CD14-positive monocyte (primary cell): ENCODE measurements at regions not wholly inside any gene's neighbourhood (a gene's known extent, or its start where the extent isn't known, plus 50 kb on each side); places are given as distances from the start of the nearest gene placed in this dataset.

Source experiments
- DNase-seq, 3 donors: peaks; one replicate each; pipeline ENCODE4 v3.0.0-alpha.2; 2011 to 2022
- H2AFZ ChIP-seq: 2 replicates; pipeline ENCODE4 v1.6.0; 2012; ENCODE audit warnings: mild to moderate bottlenecking, low read depth, low read length, inconsistent platforms; ENCODE audit not compliant: insufficient read depth, poor library complexity, severe bottlenecking
- H3K27ac ChIP-seq, 2 donors: 1 replicate in 1 of 2; 2 replicates in 1 of 2; pipeline ENCODE4 v1.5.1; 2012 to 2013; ENCODE audit warnings: low read length in 2 of 2, control low read depth in 1 of 2, inconsistent platforms in 1 of 2, low read depth in 1 of 2, mild to moderate bottlenecking in 1 of 2
- H3K27me3 ChIP-seq, 2 donors: one replicate each; pipeline versions ENCODE4 v1.6.0 to v1.6.1; 2011 to 2013; ENCODE audit warnings: low read length in 2 of 2; ENCODE audit not compliant: control insufficient read depth in 2 of 2, insufficient read depth in 2 of 2
- H3K36me3 ChIP-seq, 2 donors: replicated peaks in 1 of 2; 1 replicate in 1 of 2; 2 replicates in 1 of 2; pipeline versions ENCODE4 v1.5.1 to v1.6.1; 2012 to 2013; ENCODE audit warnings: low read length in 2 of 2, control low read depth in 1 of 2, inconsistent platforms in 1 of 2, mild to moderate bottlenecking in 1 of 2; ENCODE audit not compliant: insufficient read depth in 2 of 2, control insufficient read depth in 1 of 2
- H3K4me1 ChIP-seq, 2 donors: 1 replicate in 1 of 2; 2 replicates in 1 of 2; pipeline versions ENCODE4 v1.5.1 to v1.6.1; 2012 to 2013; ENCODE audit warnings: low read length in 2 of 2, control low read depth in 1 of 2, inconsistent platforms in 1 of 2, mild to moderate bottlenecking in 1 of 2, moderate library complexity in 1 of 2; ENCODE audit not compliant: insufficient read depth in 2 of 2, control insufficient read depth in 1 of 2
- H3K4me2 ChIP-seq: replicated peaks from 2 replicates; pipeline ENCODE3; 2012; ENCODE audit warnings: low read length, moderate library complexity, mild to moderate bottlenecking; ENCODE audit not compliant: poor library complexity, severe bottlenecking; ENCODE audit errors: extremely low read depth
- H3K4me3 ChIP-seq, 3 experiments: fragments of 200-600 bp in 1 of 3; sonication (generic) in 1 of 3; replicated peaks in 1 of 3; 1 replicate in 2 of 3; 2 replicates in 1 of 3; pipeline ENCODE4 v1.5.1; 2011 to 2013; ENCODE audit warnings: low read length in 3 of 3, mild to moderate bottlenecking in 3 of 3, control low read depth in 2 of 3, low read depth in 2 of 3, inconsistent platforms in 1 of 3, moderate library complexity in 1 of 3
- H3K79me2 ChIP-seq: 2 replicates; pipeline ENCODE4 v1.6.0; 2012; ENCODE audit warnings: mild to moderate bottlenecking, control low read depth, inconsistent platforms, low read length, moderate library complexity; ENCODE audit not compliant: insufficient read depth
- H3K9ac ChIP-seq: 2 replicates; pipeline ENCODE4 v1.6.0; 2017; ENCODE audit warnings: low read length, mild to moderate bottlenecking; ENCODE audit not compliant: insufficient read depth, poor library complexity, severe bottlenecking
- H3K9me3 ChIP-seq, 2 donors: replicated peaks in 1 of 2; 1 replicate in 1 of 2; 2 replicates in 1 of 2; pipeline versions ENCODE4 v1.5.1 to v1.6.1; 2012 to 2013; ENCODE audit warnings: low read length in 2 of 2, control low read depth in 1 of 2; ENCODE audit not compliant: control insufficient read depth in 1 of 2, insufficient read depth in 1 of 2
- H4K20me1 ChIP-seq: 2 replicates; pipeline ENCODE4 v1.6.0; 2012; ENCODE audit warnings: mild to moderate bottlenecking, low read length, control low read depth, moderate library complexity; ENCODE audit not compliant: insufficient read depth
- H3K27ac Mint-ChIP-seq, 7 donors: one replicate each; pipeline ENCODE4 v1.8.0; 2020; ENCODE audit warnings: mild to moderate bottlenecking in 7 of 7, mixed read lengths in 7 of 7, moderate library complexity in 6 of 7, inconsistent platforms in 2 of 7
- H3K27me3 Mint-ChIP-seq, 3 donors: one replicate each; pipeline ENCODE4 v1.8.0; 2021 to 2022; ENCODE audit warnings: low read depth in 3 of 3, mild to moderate bottlenecking in 3 of 3, mixed read lengths in 3 of 3, moderate library complexity in 3 of 3, inconsistent platforms in 1 of 3
- H3K36me3 Mint-ChIP-seq, 2 donors: one replicate each; pipeline ENCODE4 v1.8.0; 2020; ENCODE audit warnings: mixed read lengths in 2 of 2, inconsistent platforms in 1 of 2, mild to moderate bottlenecking in 1 of 2
- H3K4me1 Mint-ChIP-seq: one replicate; pipeline ENCODE4 v1.8.0; 2020; ENCODE audit warnings: mild to moderate bottlenecking, mixed read lengths
- H3K4me3 Mint-ChIP-seq, 2 donors: one replicate each; pipeline ENCODE4 v1.8.0; 2020; ENCODE audit warnings: mild to moderate bottlenecking in 2 of 2, mixed read lengths in 2 of 2, moderate library complexity in 1 of 2
- H3K9me3 Mint-ChIP-seq, 7 donors: one replicate each; pipeline ENCODE4 v1.8.0; 2020 to 2022; ENCODE audit warnings: mixed read lengths in 7 of 7, mild to moderate bottlenecking in 6 of 7, moderate library complexity in 6 of 7, inconsistent platforms in 2 of 7
- CTCF ChIP-seq: fragments of 200-600 bp; IDR thresholded peaks from one replicate; pipeline ENCODE4 v1.8.0; 2022; ENCODE audit warnings: antibody characterized with exemption, mild to moderate bottlenecking
- WGBS: methylation state at CpG from one replicate; pipeline ENCODE4 v1.1.5; 2013; ENCODE audit warnings: missing lambda C conversion rate; ENCODE audit not compliant: insufficient coverage; 5-methylcytosine and 5-hydroxymethylcytosine counted together
- intact Hi-C, 2 donors: fragments of 100-400 bp; cut with micrococcal nuclease; formaldehyde crosslinking; loops; one replicate each; pipeline versions ENCODE4 v1.15.0 to v1.15.1; 2023

- no peaks in the 10 kb centered on the region for H3K36me3 Mint-ChIP-seq
- peaks cover 2% of the 10 kb centered on the region for H3K4me1 Mint-ChIP-seq
- no peaks in the 10 kb centered on the region for H3K36me3 ChIP-seq
- 93% methylated on average over 3 of the region's 6 CpGs for WGBS
- no peaks in the 10 kb centered on the region for H4K20me1 ChIP-seq
- peaks cover 0 to 3% (median 0%) of the 10 kb centered on the region in 7 donors for H3K9me3 Mint-ChIP-seq
- peaks cover 0 to 3% (median 2%) of the 10 kb centered on the region in 3 donors for H3K27me3 Mint-ChIP-seq
- H3K27me3 ChIP-seq: no peaks in the 10 kb centered on the region
- no peaks in the 10 kb centered on the region for H3K4me1 ChIP-seq
- intact Hi-C loops: no loop called here
- H2AFZ ChIP-seq: no peak overlapping the region
- peak in 1 of 3 donors; percentile 12 for DNase-seq
- no peak overlapping the region for H3K4me3 ChIP-seq
- no peak overlapping the region for H3K4me3 Mint-ChIP-seq
- no peaks in the 10 kb centered on the region for H3K9me3 ChIP-seq
- no peak overlapping the region for H3K9ac ChIP-seq
- no peak overlapping the region for H3K4me2 ChIP-seq
- H3K27ac Mint-ChIP-seq: no peak overlapping the region
- TF ChIP-seq CTCF: no peak
- H3K79me2 ChIP-seq: no peaks in the 10 kb centered on the region
- H3K27ac ChIP-seq: no peak overlapping the region
These were observed 396.0 kb downstream of the PDGFC start for GRCh38 chr4:156575430-156576073.

GRCh38 chr4:156571146-156571545 lies 400.5 kb downstream of the PDGFC start:
- Mint-ChIP-seq H3K27ac (peak overlapping the region in 1 of 7 donors; percentile 26), H3K4me3 (no peak overlapping the region), H3K36me3 (no peaks in the 10 kb centered on the region), H3K4me1 (no peaks in the 10 kb centered on the region), H3K27me3 (no peaks in the 10 kb centered on the region), H3K9me3 (peaks cover 0 to 3% (median 0%) of the 10 kb centered on the region in 7 donors)
- Histone ChIP-seq H3K36me3 (no peaks in the 10 kb centered on the region), H4K20me1 (no peaks in the 10 kb centered on the region), H2AFZ (no peak overlapping the region), H3K27ac (no peak overlapping the region), H3K79me2 (no peaks in the 10 kb centered on the region), H3K4me3 (no peak overlapping the region), H3K9me3 (no peaks in the 10 kb centered on the region), H3K4me2 (no peak overlapping the region), H3K27me3 (no peaks in the 10 kb centered on the region), H3K9ac (no peak overlapping the region), H3K4me1 (no peaks in the 10 kb centered on the region)
- WGBS: 83% methylated on average over 5 of the region's 5 CpGs
- no peak for TF ChIP-seq CTCF
- no peak for DNase-seq
- intact Hi-C loops: no loop called here
